GM12875 (cell line): ENCODE measurements at regions not wholly inside any gene's neighbourhood (a gene's known extent, or its start where the extent isn't known, plus 50 kb on each side); places are given as distances from the start of the nearest gene placed in this dataset.

ENCODE experiments used
- H3K4me3 ChIP-seq: one replicate; pipeline ENCODE4 v1.5.1; 2011; ENCODE audit warnings: low read depth, low read length, control low read depth
- TF ChIP-seq, protein P1 (sequence below): IDR thresholded peaks from 2 replicates; pipeline ENCODE4 v1.5.1; 2011; ENCODE audit warnings: low read depth, mild to moderate bottlenecking, control low read depth, inconsistent platforms, low read length, moderate library complexity, borderline replicate concordance; ENCODE audit not compliant: insufficient read depth

DNA sequence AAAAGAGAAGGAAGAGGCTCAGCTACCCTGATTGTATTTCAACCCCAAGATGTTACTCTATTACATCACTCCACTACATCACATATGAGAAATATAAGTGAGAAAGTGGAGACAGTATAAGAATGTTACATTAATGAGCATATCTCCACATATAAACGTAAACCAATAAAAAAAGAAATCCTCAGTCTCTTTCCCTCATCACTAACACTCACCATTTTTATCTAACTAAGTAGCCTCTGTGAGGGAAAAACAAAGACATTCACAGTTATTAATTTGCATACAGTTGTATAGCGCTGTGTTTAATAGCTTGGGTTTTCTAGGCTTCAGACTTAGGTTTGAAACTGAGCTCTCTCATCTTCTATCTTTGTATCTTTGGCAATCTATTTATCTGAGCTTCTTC, 489.1 kb upstream of the LRRTM4 start:
- H3K4me3 ChIP-seq = no peak overlapping the region
- TF ChIP-seq, protein P1, sequence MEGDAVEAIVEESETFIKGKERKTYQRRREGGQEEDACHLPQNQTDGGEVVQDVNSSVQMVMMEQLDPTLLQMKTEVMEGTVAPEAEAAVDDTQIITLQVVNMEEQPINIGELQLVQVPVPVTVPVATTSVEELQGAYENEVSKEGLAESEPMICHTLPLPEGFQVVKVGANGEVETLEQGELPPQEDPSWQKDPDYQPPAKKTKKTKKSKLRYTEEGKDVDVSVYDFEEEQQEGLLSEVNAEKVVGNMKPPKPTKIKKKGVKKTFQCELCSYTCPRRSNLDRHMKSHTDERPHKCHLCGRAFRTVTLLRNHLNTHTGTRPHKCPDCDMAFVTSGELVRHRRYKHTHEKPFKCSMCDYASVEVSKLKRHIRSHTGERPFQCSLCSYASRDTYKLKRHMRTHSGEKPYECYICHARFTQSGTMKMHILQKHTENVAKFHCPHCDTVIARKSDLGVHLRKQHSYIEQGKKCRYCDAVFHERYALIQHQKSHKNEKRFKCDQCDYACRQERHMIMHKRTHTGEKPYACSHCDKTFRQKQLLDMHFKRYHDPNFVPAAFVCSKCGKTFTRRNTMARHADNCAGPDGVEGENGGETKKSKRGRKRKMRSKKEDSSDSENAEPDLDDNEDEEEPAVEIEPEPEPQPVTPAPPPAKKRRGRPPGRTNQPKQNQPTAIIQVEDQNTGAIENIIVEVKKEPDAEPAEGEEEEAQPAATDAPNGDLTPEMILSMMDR = no peak

DNA sequence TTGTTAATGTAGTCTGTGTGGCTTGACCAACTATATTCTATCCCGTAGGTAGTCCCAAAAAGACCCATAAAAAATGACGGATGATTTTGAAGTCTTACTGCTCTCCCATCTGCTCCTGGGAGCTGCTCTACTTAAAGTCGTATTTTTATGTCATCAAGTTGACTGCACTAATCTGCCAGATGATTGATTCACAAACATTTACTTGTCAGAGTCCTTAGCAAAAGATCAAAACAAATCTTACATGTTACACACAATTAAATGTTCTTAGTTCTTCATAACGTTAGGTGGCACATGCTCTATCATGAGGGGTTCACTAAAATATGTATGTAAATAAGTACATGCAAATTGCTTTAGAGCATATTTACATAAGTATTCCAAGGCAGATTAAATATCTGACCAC, 498.3 kb upstream of the LRRTM4 start:
- TF ChIP-seq, protein P1 = no peak

DNA sequence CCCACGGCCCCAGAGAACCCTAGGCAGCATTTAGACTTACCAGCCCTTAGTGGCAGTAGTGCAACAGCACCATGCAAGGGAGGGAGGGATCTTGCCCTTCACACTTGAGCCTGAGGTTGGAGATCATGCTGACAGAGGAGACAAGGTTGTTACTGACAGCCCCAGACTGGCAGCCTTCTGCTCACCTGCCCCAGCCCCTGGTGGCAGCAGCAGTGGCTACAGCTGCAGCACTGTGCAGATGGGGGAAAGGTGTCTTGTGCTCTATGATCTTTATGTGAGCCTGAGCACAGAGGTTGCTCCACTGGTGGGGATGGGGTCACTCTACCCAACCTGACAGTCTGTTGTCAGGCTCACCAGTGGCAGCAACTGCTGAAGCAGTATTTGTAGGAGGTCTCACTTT, 501.2 kb upstream of the LRRTM4 start:
- TF ChIP-seq, protein P1 = no peak
- no peak overlapping the region for H3K4me3 ChIP-seq

More for the DNA sequence above, 498.3 kb upstream of the LRRTM4 start:
- no peak overlapping the region for H3K4me3 ChIP-seq

DNA sequence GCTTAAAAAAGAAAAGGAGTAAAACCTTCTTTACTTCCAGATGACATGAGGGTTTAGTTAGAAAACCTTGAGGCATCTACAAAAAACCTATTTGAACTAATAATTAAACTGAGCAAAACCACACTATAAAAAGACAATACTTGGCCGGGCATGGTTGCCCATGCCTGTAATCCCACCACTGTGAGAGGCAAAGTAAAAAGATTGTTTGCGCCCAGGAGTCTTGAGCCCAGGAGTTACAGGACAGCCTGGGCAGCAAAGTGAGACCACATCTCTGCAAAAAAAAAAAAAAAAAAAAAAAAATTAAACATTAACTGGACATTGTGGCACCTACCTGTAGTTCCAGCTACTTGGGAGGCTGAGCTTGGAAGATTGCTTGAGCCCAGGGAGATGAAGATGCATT, 502.8 kb upstream of the LRRTM4 start:
- H3K4me3 ChIP-seq = no peak overlapping the region
- TF ChIP-seq, protein P1 = no peak

DNA sequence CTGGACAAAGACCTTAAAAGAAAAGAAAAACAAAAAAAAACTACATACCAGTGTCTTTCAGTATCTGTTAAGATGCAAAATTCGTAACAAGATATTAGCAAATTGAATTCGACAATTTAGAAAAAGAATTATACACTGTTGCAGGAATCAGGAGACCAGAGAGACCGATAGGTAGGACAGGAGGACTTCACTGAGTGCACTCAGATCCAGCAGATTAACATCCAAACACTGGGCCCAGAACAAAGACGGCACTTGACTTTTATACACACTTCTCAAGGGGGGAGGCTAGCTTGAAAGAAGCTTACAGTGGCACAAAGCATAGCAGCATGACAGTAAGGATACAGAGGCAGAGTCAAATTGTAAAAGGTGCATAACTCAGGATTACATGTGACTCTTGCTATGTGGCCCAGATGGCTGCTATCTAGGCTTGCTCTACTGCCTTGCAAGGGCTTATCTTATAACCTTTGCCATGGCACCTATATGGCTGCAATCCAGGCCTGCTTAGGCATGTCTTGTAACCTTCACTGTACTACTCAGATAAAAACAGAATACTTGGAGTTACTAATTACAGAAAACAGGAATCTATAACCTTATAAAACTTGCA, 507.3 kb upstream of the LRRTM4 start:
- TF ChIP-seq, protein P1 = no peak
- no peak overlapping the region for H3K4me3 ChIP-seq

DNA sequence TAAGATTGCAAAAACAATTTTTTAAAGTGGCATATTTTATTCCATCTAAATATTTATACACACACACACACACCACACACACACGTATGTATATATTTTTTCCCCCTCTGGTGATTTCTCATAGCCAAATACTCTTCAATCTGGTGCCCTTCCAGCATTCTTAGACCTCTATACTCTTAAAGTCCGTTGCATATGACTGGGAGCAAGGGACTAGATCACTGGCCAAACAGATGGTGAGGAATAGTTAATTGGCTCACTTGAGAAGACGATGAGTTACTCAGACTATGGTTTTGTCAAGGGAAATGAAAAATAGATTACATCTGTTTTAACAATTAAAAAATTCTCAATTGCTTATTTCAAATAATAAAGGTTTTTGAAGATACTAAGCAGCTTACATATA, 512.5 kb upstream of the LRRTM4 start:
- H3K4me3 ChIP-seq = no peak overlapping the region

DNA sequence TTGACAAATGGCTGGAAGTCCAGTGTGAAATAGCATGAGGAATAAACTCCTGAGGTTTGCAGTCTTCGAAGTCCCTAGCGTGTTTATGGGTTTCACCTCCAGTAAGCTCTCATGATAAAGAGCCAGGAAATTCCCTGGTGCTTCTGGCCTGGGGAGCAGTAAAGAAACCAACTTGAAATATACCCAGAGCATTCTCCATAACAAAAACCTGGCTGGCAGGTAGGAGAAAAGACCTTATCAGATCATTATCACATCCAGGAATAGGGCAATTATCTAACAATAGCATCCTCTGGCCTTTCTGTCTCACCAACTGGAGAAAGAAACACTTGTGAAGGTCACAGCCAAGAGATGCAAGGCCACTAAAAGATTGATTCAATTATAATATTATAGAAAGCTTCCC, 513.6 kb upstream of the LRRTM4 start:
- TF ChIP-seq, protein P1 = no peak

More for the DNA sequence above, 512.5 kb upstream of the LRRTM4 start:
- TF ChIP-seq, protein P1 = no peak

More for the DNA sequence above, 513.6 kb upstream of the LRRTM4 start:
- no peak overlapping the region for H3K4me3 ChIP-seq
